ENCODE measurements at regions not wholly inside any gene's neighbourhood (a gene's known extent, or its start where the extent isn't known, plus 50 kb on each side); places are given as distances from the start of the nearest gene placed in this dataset.

DNA sequence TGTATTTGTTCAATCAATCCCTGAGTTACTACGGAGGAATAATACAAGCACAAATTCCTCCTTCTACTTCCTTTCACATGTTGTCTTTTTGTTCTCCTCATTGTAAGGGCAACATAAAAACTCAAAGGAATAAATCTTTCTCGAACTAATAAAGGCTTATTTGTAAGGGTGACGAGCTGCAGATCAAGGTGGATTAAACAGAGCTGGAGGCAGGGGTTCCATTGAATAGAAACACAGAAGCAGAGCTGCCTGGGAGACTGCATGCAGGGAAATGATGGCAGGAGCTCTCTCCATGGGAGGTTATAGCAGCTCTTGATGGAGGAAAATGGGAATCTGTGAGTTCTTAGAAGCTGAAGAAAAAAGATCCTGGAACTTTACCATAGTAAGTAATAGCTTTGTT lies 160.2 kb downstream of the CYYR1 start:
- DNase-seq (ENCODE audit: low read depth, low spot score) = no peak

- DNase-seq (ENCODE audit: low read depth, low spot score) = no peak
Observed at GRCh38 chr21:26409735-26410134, 163.4 kb downstream of the CYYR1 start.

DNA sequence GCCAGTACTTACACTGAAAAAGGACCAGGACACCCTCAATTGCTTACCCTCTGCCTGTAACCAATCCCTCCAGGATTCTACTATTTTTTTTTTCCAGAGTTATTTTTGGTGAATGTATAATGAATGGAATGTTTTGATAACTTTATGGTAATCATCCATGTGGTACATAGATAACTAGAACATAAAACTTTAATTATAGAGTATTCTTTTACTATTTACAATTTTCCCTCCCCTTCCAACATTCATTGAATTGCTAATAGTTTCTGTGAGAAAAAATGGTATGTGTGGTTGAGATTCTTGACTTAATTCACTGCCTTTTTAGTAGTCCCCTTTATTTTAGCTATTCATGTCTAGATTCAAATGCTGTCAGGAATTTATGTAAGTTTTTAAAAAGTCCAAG lies 164.6 kb downstream of the CYYR1 start:
- no peak for DNase-seq (ENCODE audit: low read depth, low spot score)

DNA sequence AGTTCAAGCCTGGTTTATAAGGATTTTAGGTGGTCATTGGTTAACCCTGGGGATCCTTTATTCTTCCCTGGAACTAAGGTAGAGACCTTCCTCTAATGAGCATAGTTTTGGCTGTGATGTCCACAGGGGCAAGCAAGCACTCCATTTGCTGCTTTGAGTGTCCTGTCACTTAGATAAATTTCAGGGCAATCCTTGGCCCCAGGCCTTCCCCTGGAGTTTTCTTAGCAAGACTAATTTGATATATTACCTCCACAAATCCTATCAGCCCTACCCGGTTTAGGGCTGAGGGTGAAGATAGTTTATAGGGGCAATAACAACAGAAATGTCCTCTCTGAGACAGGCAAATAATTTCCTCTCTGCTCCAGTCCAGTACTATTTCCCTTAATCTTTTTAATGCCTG lies 166.6 kb downstream of the CYYR1 start:
- no peak for DNase-seq (ENCODE audit: low read depth, low spot score)

DNA sequence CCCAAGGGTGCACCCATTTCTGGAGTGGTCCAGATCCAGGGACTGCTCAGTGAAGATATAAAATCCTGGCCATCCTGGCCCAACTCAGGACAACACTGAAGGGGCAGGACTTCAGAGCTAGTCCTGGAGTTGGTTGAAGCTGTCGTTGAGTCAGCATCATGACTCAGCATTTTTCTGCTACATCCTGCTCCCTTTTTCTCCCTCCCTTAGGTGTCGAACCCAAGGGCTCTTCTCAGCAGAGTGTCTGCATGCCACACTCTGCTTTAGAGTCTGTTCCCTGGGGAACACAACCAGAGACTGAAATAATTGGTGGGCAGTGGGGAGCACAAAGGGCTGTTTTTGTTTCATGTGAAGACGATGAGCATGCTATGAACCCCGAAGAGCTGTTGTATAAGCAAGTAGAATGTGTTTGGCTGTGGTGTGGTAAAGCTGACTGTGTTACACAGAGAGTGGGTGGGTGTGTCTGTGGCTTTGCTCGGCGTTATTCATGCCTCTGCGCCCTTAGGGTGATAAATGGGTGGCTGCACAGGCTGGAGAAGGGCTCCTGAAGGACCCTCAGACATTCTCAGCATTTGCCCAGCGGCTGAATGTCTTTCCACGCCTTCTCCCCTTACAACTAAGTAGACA lies 167.2 kb downstream of the CYYR1 start:
- peak; percentile 62 for DNase-seq (ENCODE audit: low read depth, low spot score)

DNA sequence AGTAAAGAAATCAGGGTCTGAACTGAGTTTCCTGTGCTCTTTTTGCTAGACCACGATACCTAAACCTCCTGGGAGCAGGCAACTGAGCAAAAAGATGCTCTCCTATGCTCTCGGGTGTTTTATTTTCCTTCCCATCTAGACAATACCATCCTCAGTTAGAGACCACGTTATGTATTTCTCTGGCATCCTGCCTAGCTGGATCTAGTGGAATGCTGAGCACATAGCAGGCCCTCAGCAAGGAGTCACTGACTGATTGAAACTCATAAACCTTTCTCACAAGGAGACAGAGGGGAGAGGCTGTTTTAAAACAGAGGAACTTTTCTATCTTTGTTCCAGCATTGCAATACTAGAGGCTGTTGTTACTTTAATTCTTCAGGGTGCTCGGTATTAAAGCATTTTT lies 168.0 kb downstream of the CYYR1 start:
- no peak for DNase-seq (ENCODE audit: low read depth, low spot score)

GRCh38 chr21:26404288-26404687 lies 168.8 kb downstream of the CYYR1 start:
- DNase-seq (ENCODE audit: low read depth, low spot score) = peak; percentile 15

DNA sequence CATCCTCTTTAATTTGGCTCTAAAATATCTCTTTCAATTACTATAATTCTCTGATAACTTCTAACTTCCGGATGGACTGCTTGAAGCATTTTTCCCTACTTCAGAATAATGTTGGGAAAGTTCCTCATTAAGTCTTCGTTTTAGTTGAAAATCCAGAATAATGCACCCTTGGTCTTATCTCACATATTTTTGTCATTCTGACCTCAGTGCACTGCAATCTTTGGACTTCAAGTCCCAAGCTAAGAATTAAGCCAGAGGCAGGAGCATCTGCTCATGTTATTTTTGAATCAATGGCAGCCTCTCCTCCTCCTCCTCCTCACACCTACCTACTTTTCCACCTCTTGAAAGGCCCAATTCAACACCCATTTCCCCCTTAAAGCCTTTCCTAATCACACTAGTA lies 169.8 kb downstream of the CYYR1 start:
- DNase-seq (ENCODE audit: low read depth, low spot score) = no peak

GRCh38 chr21:26397545-26397944 lies 175.5 kb downstream of the CYYR1 start:
- DNase-seq (ENCODE audit: low read depth, low spot score) = no peak

- no peak for DNase-seq (ENCODE audit: low read depth, low spot score)
Observed at GRCh38 chr21:26394341-26394740, 178.7 kb downstream of the CYYR1 start.

DNA sequence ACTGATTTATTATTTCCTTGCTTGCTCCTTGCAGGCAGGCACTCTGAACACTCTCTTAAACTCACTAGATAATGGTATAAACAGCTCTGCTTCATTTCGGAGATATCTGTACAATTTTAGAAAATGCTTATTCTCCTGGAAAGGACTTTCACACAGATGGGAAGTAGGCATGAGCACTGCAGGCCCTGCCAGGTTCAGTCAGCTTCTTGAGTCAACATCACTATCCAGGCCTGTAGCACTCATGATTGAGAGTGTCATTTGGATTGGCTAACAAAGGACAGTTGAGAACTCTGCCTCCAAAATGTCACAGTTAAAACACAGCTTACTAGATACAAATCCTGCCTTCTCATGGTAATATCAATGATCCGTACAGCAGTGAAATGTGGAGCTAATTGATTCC lies 181.9 kb downstream of the CYYR1 start:
- DNase-seq (ENCODE audit: low read depth, low spot score) = no peak

DNA sequence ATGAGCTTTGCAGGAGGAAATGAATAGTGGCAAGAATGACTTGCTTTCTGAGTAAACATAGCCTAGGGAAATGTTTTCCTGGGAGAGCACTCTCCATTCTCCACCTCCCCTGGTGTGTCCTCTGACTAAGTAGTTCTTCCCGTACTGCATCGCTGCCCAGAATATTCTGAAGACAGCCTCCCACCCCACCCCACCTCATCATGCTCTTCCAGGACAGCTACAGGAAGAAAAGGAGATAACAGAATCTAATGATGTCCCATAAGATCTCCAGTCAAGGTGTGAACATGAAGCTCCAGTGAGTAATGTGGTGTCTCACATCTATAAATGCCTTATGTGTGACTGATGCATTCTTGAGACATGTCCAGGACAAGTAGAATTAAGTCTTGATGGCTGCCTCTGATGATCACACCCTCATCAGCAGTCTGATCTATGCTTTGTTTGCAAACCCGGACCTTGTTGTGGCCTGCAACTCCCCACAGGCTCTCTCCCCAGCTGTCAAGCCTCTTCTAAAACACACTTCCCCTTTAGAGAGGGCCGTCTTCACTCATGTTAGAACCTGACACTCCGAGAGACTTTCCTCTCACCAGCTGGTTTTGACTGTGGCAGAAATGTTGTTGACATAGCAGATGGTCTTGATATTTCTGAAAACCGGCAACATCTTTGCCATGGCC lies 183.0 kb downstream of the CYYR1 start:
- DNase-seq (ENCODE audit: low read depth, low spot score) = peak; percentile 11

DNA sequence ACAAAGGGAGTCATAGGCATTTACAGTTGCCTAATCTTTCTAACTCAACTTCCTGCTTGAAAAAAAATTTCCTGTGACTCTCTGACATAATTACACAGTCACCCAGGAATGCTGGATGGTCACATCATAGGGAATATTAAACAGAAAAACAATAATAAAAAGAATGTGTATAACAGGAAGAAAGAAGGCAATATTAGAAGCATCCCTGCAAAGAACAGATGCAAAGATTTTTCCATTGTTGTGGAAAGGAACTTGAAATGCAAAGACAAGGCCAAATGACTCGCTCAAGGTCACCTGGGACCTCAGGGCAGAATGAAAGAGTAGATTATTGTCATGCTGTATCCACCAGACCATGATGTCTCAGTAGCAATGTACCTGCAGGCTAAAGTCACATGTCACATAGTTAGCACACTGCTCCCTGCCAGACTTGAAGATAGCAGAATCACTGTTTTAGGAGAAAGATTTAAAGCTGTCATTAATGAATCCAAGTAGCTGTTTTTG lies 184.3 kb downstream of the CYYR1 start:
- DNase-seq (ENCODE audit: low read depth, low spot score) = no peak

GRCh38 chr21:26385721-26386120 lies 187.4 kb downstream of the CYYR1 start:
- no peak for DNase-seq (ENCODE audit: low read depth, low spot score)

DNA sequence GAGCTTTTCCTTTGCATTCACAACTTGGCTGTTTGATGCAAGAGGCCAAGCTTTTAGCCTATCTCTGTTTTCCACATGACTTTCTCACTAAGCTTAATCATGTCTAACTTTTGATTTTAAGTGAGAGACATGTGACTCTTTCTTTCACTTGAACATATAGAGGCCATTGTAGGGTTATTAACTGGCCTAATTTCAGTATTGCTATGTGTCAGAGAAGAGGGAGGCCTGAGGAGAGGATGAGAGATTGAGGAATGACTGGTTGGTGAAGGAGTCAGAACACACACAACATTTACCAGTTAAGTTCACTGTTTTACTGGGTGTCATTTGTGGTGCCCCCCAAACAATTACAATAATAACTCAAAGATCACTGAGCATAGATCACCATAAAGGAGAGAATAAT lies 193.5 kb downstream of the CYYR1 start:
- DNase-seq (ENCODE audit: low read depth, low spot score) = no peak

DNA sequence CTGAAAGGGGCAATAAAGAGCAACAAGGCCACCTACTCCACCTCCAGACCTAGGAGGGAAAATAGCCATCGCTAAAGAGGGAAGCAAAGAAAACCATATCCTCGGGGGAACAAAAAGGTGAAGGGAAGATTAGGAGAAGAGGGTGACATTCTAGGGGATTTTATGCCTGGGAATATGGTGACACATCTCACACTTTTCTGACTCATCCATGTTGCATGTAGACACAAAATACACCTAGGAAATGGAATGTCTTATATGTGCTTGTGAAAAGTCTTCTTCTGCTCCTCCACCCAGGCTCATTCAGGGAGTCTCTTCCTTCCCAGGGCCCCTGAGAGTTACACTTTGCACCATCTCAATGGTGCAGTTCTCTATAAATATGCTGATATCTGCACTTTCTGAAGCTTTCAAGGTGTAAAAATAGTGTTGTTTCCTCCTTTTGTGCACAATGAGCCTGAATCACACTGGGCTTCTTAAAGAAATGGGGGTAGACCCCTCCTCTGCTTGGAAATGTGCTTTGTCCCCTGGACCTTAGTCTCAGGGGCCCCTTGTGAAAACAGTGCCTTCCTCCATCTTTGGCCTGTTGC lies 195.9 kb downstream of the CYYR1 start:
- no peak for DNase-seq (ENCODE audit: low read depth, low spot score)

DNA sequence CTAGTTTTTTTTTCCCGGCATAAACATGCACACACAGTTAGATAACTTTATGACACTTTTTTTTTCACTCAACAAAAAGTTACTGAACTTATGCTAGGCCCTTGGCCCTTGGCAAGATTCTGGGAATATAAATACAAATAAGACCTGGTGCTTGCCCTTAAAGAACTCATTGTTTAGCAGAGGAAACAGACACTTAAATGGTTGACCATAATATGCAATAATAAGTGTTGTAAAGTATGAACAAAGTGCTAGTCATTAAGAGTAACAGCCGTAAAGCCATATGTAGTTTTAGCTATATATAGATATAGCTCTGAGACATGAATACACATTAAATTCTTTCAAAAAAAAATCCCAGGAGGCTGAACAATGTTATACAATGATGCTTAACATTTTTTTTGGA lies 198.3 kb downstream of the CYYR1 start:
- no peak for DNase-seq (ENCODE audit: low read depth, low spot score)

DNA sequence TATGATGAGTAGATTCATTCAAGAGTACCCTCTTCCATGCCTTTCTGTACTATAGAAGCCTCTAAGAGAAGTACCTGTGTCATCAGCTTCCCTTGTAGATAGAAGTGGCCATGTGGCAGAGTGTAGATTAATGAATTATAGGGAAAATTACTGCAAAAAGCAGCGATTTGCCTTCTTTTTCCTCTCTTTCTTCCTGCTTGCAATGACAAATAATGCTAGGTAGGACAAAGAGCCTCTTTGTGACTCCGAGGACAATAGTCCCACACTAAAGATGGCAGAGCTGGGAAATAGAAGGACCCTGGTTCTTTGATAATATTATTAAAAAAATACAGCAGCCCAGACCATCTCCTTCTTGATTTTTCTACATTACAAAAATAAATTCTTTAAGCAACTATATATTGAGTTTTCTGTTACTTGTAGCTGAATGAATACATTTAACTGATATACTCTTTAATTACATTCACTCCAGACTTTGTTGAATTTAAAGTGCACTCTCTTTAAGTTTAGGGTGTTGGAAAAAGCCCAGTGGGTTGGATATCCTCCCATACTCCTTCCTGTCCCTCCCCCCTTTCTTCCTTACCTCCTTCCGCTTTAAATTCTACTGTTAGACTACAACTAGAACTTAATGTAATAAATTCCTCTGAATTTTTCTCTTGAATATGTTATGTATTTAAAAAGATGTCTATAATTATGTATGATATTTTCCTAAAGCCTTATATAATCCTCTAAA lies 198.2 kb upstream of the APP start:
- no peak for DNase-seq (ENCODE audit: low read depth, low spot score)

GRCh38 chr21:26366781-26367180 lies 196.2 kb upstream of the APP start:
- DNase-seq (ENCODE audit: low read depth, low spot score) = no peak

DNA sequence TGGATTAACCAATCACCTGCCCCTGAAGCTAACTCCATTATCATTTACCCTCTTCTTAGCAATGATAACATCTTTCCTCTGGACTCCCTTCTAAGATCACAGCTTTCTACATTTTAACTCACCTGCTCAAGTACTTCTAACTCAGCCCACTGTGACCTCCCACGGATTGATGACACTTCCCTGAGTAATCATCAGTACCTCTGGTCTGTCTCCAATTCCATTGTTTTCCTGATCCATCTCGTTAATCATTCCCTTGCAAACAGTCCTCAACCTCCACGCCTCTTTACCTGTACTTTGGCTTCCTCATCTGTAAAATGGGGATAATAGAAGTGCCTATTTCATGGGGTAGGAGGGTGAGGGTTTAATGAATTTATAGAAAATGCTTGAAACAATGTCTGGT lies 195.3 kb upstream of the APP start:
- DNase-seq (ENCODE audit: low read depth, low spot score) = no peak

GRCh38 chr21:26351661-26352060 lies 181.1 kb upstream of the APP start:
- DNase-seq (ENCODE audit: low read depth, low spot score) = no peak

DNA sequence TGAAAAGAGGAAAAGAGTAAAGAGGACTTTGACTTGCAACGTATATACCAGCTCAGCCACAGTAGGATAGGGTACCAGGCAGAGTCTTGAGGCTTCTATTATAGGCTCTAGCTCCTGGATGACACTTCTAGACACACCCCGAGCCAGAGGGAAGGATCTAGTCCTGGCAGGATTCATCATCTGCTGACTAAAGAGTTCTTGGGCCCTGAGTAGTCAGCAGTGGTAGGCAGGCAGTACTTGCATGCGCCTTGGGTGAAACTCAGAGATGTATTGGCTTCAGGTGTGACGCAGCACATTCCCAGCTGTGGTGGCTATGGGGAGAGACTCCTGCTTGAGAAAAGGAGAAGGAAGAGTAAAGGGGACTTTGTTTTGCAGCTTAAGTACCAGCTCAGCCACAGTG lies 162.3 kb upstream of the APP start:
- no peak for DNase-seq (ENCODE audit: low read depth, low spot score)
